NB4 (cell line): ENCODE measurements at regions not wholly inside any gene's neighbourhood (a gene's known extent, or its start where the extent isn't known, plus 50 kb on each side); places are given as distances from the start of the nearest gene placed in this dataset.

Experiments used
- DNase-seq: peaks from one replicate; pipeline ENCODE4 v3.0.0; 2010; ENCODE audit warnings: low read depth
- H3K4me3 ChIP-seq: one replicate; pipeline ENCODE4 v1.5.1; 2011; ENCODE audit warnings: mild to moderate bottlenecking, low read depth, low read length, moderate library complexity
- CTCF ChIP-seq: IDR thresholded peaks from one replicate; pipeline ENCODE4 v1.5.1; 2012; ENCODE audit warnings: low read depth, low read length
- MAX ChIP-seq: IDR thresholded peaks from 2 replicates; pipeline ENCODE4 v1.6.1; 2011; ENCODE audit warnings: low read depth, low read length
- MYC ChIP-seq: IDR thresholded peaks from 2 replicates; pipeline ENCODE4 v1.6.1; 2011; ENCODE audit warnings: low read depth, low read length
- POLR2A ChIP-seq: IDR thresholded peaks from 2 replicates; pipeline ENCODE4 v1.6.1; 2011; ENCODE audit warnings: mild to moderate bottlenecking; ENCODE audit not compliant: insufficient read length; ENCODE audit errors: extremely low read depth

- H3K4me3 ChIP-seq, result no peak overlapping the region
- no peak for DNase-seq
- no peak for TF ChIP-seq CTCF
- TF ChIP-seq POLR2A, result no peak
- no peak for TF ChIP-seq MYC
- TF ChIP-seq MAX, result no peak
Measured at GRCh38 chr11:69229511-69229910, 64.4 kb upstream of the MYEOV start.

GRCh38 chr11:69230856-69231425 is 63.0 kb upstream of the MYEOV start:
- H3K4me3 ChIP-seq, result no peak overlapping the region
- TF ChIP-seq CTCF (no peak), POLR2A (no peak), MYC (no peak), MAX (no peak)
- DNase-seq, result no peak

- TF ChIP-seq MAX (no peak), CTCF (no peak), POLR2A (no peak), MYC (no peak)
- H3K4me3 ChIP-seq, result no peak overlapping the region
- no peak for DNase-seq
Measured at GRCh38 chr11:69231466-69232018, 62.4 kb upstream of the MYEOV start.

GRCh38 chr11:69232821-69233743 is 60.9 kb upstream of the MYEOV start:
- TF ChIP-seq MAX (no peak), CTCF (no peak), POLR2A (no peak), MYC (no peak)
- DNase-seq, result no peak
- no peak overlapping the region for H3K4me3 ChIP-seq

GRCh38 chr11:69233744-69234570 is 60.0 kb upstream of the MYEOV start:
- no peak overlapping the region for H3K4me3 ChIP-seq
- no peak for DNase-seq
- TF ChIP-seq MAX (no peak), CTCF (no peak), POLR2A (no peak), MYC (no peak)
